Breast epithelium (tissue), 3 donors: ENCODE measurements at regions not wholly inside any gene's neighbourhood (a gene's known extent, or its start where the extent isn't known, plus 50 kb on each side); places are given as distances from the start of the nearest gene placed in this dataset.

Source experiments
- CTCF ChIP-seq, 3 donors: fragments of 450-650 bp; IDR thresholded peaks; one replicate each; pipeline ENCODE4 v1.5.1; 2016 to 2017; ENCODE audit warnings: antibody characterized with exemption in 3 of 3, mild to moderate bottlenecking in 3 of 3, moderate library complexity in 3 of 3
- POLR2A ChIP-seq: fragments of 450-650 bp; IDR thresholded peaks from one replicate; pipeline ENCODE4 v1.6.1; 2016; ENCODE audit warnings: antibody characterized with exemption, mild to moderate bottlenecking, moderate library complexity

GRCh38 chr1:200345520-200345919 is 64.3 kb downstream of the ZNF281 start:
- TF ChIP-seq CTCF (IDR thresholded peaks at IDR 0.05) (no peak), POLR2A (no peak)
